NCI-H1930 (cell line): ENCODE measurements at regions not wholly inside any gene's neighbourhood (a gene's known extent, or its start where the extent isn't known, plus 50 kb on each side); places are given as distances from the start of the nearest gene placed in this dataset.
A peak's percentile ranks its signal among the peaks of the same experiment; 100 is the strongest.
"Not testable (repeated sequence)": the region's sequence is repeated elsewhere in the genome, so short reads cannot be mapped to it uniquely, and the experiment has no call there.

Experiments used
- DNase-seq, 2 experiments: peaks; one replicate each; lab custom pipeline; 2025; lab: John Stamatoyannopoulos, UW

GRCh38 chr20:55067158-55067825, 591.9 kb downstream of the DOK5 start:
- no peak for DNase-seq

- DNase-seq: no peak
These were observed 583.5 kb downstream of the DOK5 start for GRCh38 chr20:55058938-55059337.

- DNase-seq: no peak
These were observed 582.5 kb downstream of the DOK5 start for GRCh38 chr20:55057779-55058415.

- DNase-seq: no peak
These were observed 579.1 kb downstream of the DOK5 start for GRCh38 chr20:55054453-55054852.

GRCh38 chr20:55053389-55053788, 578.0 kb downstream of the DOK5 start:
- no peak for DNase-seq

- no peak for DNase-seq
These were observed 577.1 kb downstream of the DOK5 start for GRCh38 chr20:55052459-55052858.

GRCh38 chr20:55038684-55039083, 563.3 kb downstream of the DOK5 start:
- no peak for DNase-seq

- no peak for DNase-seq
These were observed 556.6 kb downstream of the DOK5 start for GRCh38 chr20:55031971-55032370.

GRCh38 chr20:55014766-55015165, 539.4 kb downstream of the DOK5 start:
- no peak for DNase-seq

- DNase-seq: no peak
These were observed 535.4 kb downstream of the DOK5 start for GRCh38 chr20:55010761-55011160.

GRCh38 chr20:55009066-55009465, 533.7 kb downstream of the DOK5 start:
- DNase-seq: peak; percentile 85

GRCh38 chr20:55004044-55004443, 528.7 kb downstream of the DOK5 start:
- DNase-seq: peak in 1 of 2 experiments; percentile 43

GRCh38 chr20:54995553-54995952, 520.2 kb downstream of the DOK5 start:
- DNase-seq: no peak

GRCh38 chr20:54995011-54995410, 519.6 kb downstream of the DOK5 start:
- no peak for DNase-seq

GRCh38 chr20:54985091-54985490, 509.7 kb downstream of the DOK5 start:
- DNase-seq: no peak

- DNase-seq: no peak
These were observed 508.7 kb downstream of the DOK5 start for GRCh38 chr20:54984104-54984448.

GRCh38 chr20:54983394-54984103, 508.2 kb downstream of the DOK5 start:
- DNase-seq: not testable (repeated sequence)

- DNase-seq: no peak
These were observed 505.8 kb downstream of the DOK5 start for GRCh38 chr20:54981175-54981574.

- peak in 1 of 2 experiments; percentile 17 for DNase-seq
These were observed 504.9 kb downstream of the DOK5 start for GRCh38 chr20:54980103-54980960.

GRCh38 chr20:54950304-54950703, 474.9 kb downstream of the DOK5 start:
- no peak for DNase-seq

GRCh38 chr20:54941666-54942065, 466.3 kb downstream of the DOK5 start:
- no peak for DNase-seq

- no peak for DNase-seq
These were observed 465.1 kb downstream of the DOK5 start for GRCh38 chr20:54940522-54940921.
